ENCODE measurements at regions not wholly inside any gene's neighbourhood (a gene's known extent, or its start where the extent isn't known, plus 50 kb on each side); places are given as distances from the start of the nearest gene placed in this dataset.

- no peaks in the 10 kb centered on the region for H3K9me3 ChIP-seq (ENCODE audit: control insufficient read depth, insufficient read depth, low read length)
- no peak overlapping the region for H3K9ac ChIP-seq (ENCODE audit: low read depth, low read length)
- no peak overlapping the region for H3K27ac ChIP-seq (ENCODE audit: low read depth, low read length)
- no peaks in the 10 kb centered on the region for H3K36me3 ChIP-seq (ENCODE audit: control insufficient read depth, insufficient read depth, low read length)
- no peak overlapping the region for H3K4me3 ChIP-seq (ENCODE audit: low read depth, low read length)
- H3K4me1 ChIP-seq (ENCODE audit: control insufficient read depth, insufficient read depth, low read length): peaks cover 6% of the 10 kb centered on the region; the same call in 1 of the 2 replicates
- no peaks in the 10 kb centered on the region for H3K27me3 ChIP-seq (ENCODE audit: control insufficient read depth, insufficient read depth, low read length)
Measured at GRCh38 chr6:150651808-150652470, 52.3 kb downstream of the PLEKHG1 start.

GRCh38 chr6:150652848-150653613 is 53.3 kb downstream of the PLEKHG1 start:
- Histone ChIP-seq H3K36me3 (ENCODE audit: control insufficient read depth, insufficient read depth, low read length) (no peaks in the 10 kb centered on the region), H3K4me3 (ENCODE audit: low read depth, low read length) (no peak overlapping the region), H3K27me3 (ENCODE audit: control insufficient read depth, insufficient read depth, low read length) (no peaks in the 10 kb centered on the region), H3K4me1 (ENCODE audit: control insufficient read depth, insufficient read depth, low read length) (no peaks in the 10 kb centered on the region), H3K9me3 (ENCODE audit: control insufficient read depth, insufficient read depth, low read length) (no peaks in the 10 kb centered on the region), H3K9ac (ENCODE audit: low read depth, low read length) (no peak overlapping the region), H3K27ac (ENCODE audit: low read depth, low read length) (no peak overlapping the region)

GRCh38 chr6:150654608-150655007 is 54.9 kb downstream of the PLEKHG1 start:
- H3K4me3 ChIP-seq (ENCODE audit: low read depth, low read length): no peak overlapping the region
- H3K4me1 ChIP-seq (ENCODE audit: control insufficient read depth, insufficient read depth, low read length): no peaks in the 10 kb centered on the region
- no peak overlapping the region for H3K27ac ChIP-seq (ENCODE audit: low read depth, low read length)
- no peaks in the 10 kb centered on the region for H3K36me3 ChIP-seq (ENCODE audit: control insufficient read depth, insufficient read depth, low read length)
- no peak overlapping the region for H3K9ac ChIP-seq (ENCODE audit: low read depth, low read length)
- H3K27me3 ChIP-seq (ENCODE audit: control insufficient read depth, insufficient read depth, low read length): no peaks in the 10 kb centered on the region
- H3K9me3 ChIP-seq (ENCODE audit: control insufficient read depth, insufficient read depth, low read length): no peaks in the 10 kb centered on the region

GRCh38 chr6:150656156-150656555 is 56.5 kb downstream of the PLEKHG1 start:
- no peak overlapping the region for H3K4me3 ChIP-seq (ENCODE audit: low read depth, low read length)
- H3K4me1 ChIP-seq (ENCODE audit: control insufficient read depth, insufficient read depth, low read length): no peaks in the 10 kb centered on the region
- H3K36me3 ChIP-seq (ENCODE audit: control insufficient read depth, insufficient read depth, low read length): no peaks in the 10 kb centered on the region
- no peaks in the 10 kb centered on the region for H3K9me3 ChIP-seq (ENCODE audit: control insufficient read depth, insufficient read depth, low read length)
- H3K9ac ChIP-seq (ENCODE audit: low read depth, low read length): no peak overlapping the region
- no peak overlapping the region for H3K27ac ChIP-seq (ENCODE audit: low read depth, low read length)
- H3K27me3 ChIP-seq (ENCODE audit: control insufficient read depth, insufficient read depth, low read length): no peaks in the 10 kb centered on the region

- Histone ChIP-seq H3K36me3 (ENCODE audit: control insufficient read depth, insufficient read depth, low read length) (no peaks in the 10 kb centered on the region), H3K9me3 (ENCODE audit: control insufficient read depth, insufficient read depth, low read length) (no peaks in the 10 kb centered on the region), H3K4me1 (ENCODE audit: control insufficient read depth, insufficient read depth, low read length) (no peaks in the 10 kb centered on the region), H3K4me3 (ENCODE audit: low read depth, low read length) (no peak overlapping the region), H3K27me3 (ENCODE audit: control insufficient read depth, insufficient read depth, low read length) (no peaks in the 10 kb centered on the region), H3K27ac (ENCODE audit: low read depth, low read length) (no peak overlapping the region), H3K9ac (ENCODE audit: low read depth, low read length) (no peak overlapping the region)
Measured at GRCh38 chr6:150658421-150658820, 58.7 kb downstream of the PLEKHG1 start.

GRCh38 chr6:150659046-150659763 is 59.5 kb downstream of the PLEKHG1 start:
- Histone ChIP-seq H3K36me3 (ENCODE audit: control insufficient read depth, insufficient read depth, low read length) (no peaks in the 10 kb centered on the region), H3K9me3 (ENCODE audit: control insufficient read depth, insufficient read depth, low read length) (no peaks in the 10 kb centered on the region), H3K9ac (ENCODE audit: low read depth, low read length) (no peak overlapping the region), H3K4me3 (ENCODE audit: low read depth, low read length) (no peak overlapping the region), H3K27me3 (ENCODE audit: control insufficient read depth, insufficient read depth, low read length) (no peaks in the 10 kb centered on the region), H3K27ac (ENCODE audit: low read depth, low read length) (no peak overlapping the region), H3K4me1 (ENCODE audit: control insufficient read depth, insufficient read depth, low read length) (no peaks in the 10 kb centered on the region)

GRCh38 chr6:150661216-150662007 is 61.7 kb downstream of the PLEKHG1 start:
- Histone ChIP-seq H3K27ac (ENCODE audit: low read depth, low read length) (no peak overlapping the region), H3K4me1 (ENCODE audit: control insufficient read depth, insufficient read depth, low read length) (no peaks in the 10 kb centered on the region), H3K36me3 (ENCODE audit: control insufficient read depth, insufficient read depth, low read length) (no peaks in the 10 kb centered on the region), H3K9ac (ENCODE audit: low read depth, low read length) (no peak overlapping the region), H3K27me3 (ENCODE audit: control insufficient read depth, insufficient read depth, low read length) (no peaks in the 10 kb centered on the region), H3K4me3 (ENCODE audit: low read depth, low read length) (no peak overlapping the region), H3K9me3 (ENCODE audit: control insufficient read depth, insufficient read depth, low read length) (no peaks in the 10 kb centered on the region)

- no peak overlapping the region for H3K9ac ChIP-seq (ENCODE audit: low read depth, low read length)
- H3K4me1 ChIP-seq (ENCODE audit: control insufficient read depth, insufficient read depth, low read length): no peaks in the 10 kb centered on the region
- no peak overlapping the region for H3K27ac ChIP-seq (ENCODE audit: low read depth, low read length)
- H3K36me3 ChIP-seq (ENCODE audit: control insufficient read depth, insufficient read depth, low read length): no peaks in the 10 kb centered on the region
- no peaks in the 10 kb centered on the region for H3K27me3 ChIP-seq (ENCODE audit: control insufficient read depth, insufficient read depth, low read length)
- no peak overlapping the region for H3K4me3 ChIP-seq (ENCODE audit: low read depth, low read length)
- no peaks in the 10 kb centered on the region for H3K9me3 ChIP-seq (ENCODE audit: control insufficient read depth, insufficient read depth, low read length)
Measured at GRCh38 chr6:150662814-150663213, 63.1 kb downstream of the PLEKHG1 start.

- Histone ChIP-seq H3K9me3 (ENCODE audit: control insufficient read depth, insufficient read depth, low read length) (no peaks in the 10 kb centered on the region), H3K27ac (ENCODE audit: low read depth, low read length) (no peak overlapping the region), H3K36me3 (ENCODE audit: control insufficient read depth, insufficient read depth, low read length) (no peaks in the 10 kb centered on the region)
Measured at GRCh38 chr6:150664091-150664490, 64.4 kb downstream of the PLEKHG1 start.

GRCh38 chr6:150666071-150666470 is 66.4 kb downstream of the PLEKHG1 start:
- no peaks in the 10 kb centered on the region for H3K9me3 ChIP-seq (ENCODE audit: control insufficient read depth, insufficient read depth, low read length)
- no peak overlapping the region for H3K9ac ChIP-seq (ENCODE audit: low read depth, low read length)
- H3K27me3 ChIP-seq (ENCODE audit: control insufficient read depth, insufficient read depth, low read length): no peaks in the 10 kb centered on the region
- H3K36me3 ChIP-seq (ENCODE audit: control insufficient read depth, insufficient read depth, low read length): no peaks in the 10 kb centered on the region
- peaks cover 4% of the 10 kb centered on the region; the same call in 1 of the 2 replicates for H3K4me1 ChIP-seq (ENCODE audit: control insufficient read depth, insufficient read depth, low read length)
- H3K27ac ChIP-seq (ENCODE audit: low read depth, low read length): no peak overlapping the region
- H3K4me3 ChIP-seq (ENCODE audit: low read depth, low read length): no peak overlapping the region

More at GRCh38 chr6:150664091-150664490, 64.4 kb downstream of the PLEKHG1 start:
- no peak overlapping the region for H3K4me3 ChIP-seq (ENCODE audit: low read depth, low read length)
- H3K9ac ChIP-seq (ENCODE audit: low read depth, low read length): no peak overlapping the region
- H3K4me1 ChIP-seq (ENCODE audit: control insufficient read depth, insufficient read depth, low read length): peaks cover 4% of the 10 kb centered on the region; the same call in 1 of the 2 replicates
- no peaks in the 10 kb centered on the region for H3K27me3 ChIP-seq (ENCODE audit: control insufficient read depth, insufficient read depth, low read length)

Measured in HUES48 (cell line).